CD4-positive, alpha-beta T cell (primary cell): ENCODE measurements at regions not wholly inside any gene's neighbourhood (a gene's known extent, or its start where the extent isn't known, plus 50 kb on each side); places are given as distances from the start of the nearest gene placed in this dataset.

ENCODE experiments used
- ATAC-seq: fragments of 200-7000 bp; cut with Tn5 transposase; one replicate; pipeline ENCODE4 v1.10.0; 2022; ENCODE audit warnings: mild to moderate bottlenecking; ENCODE audit not compliant: poor library complexity
- CTCF ChIA-PET: fragments of 350-600 bp; sonication (Branson Sonifier 250); formaldehyde crosslinking; loops from one replicate; lab custom pipeline; 2021; ENCODE audit warnings: antibody characterized with exemption, inconsistent platforms; lab: Charles Lee
- POLR2A ChIA-PET: fragments of 350-600 bp; sonication (Branson Sonifier 250); formaldehyde crosslinking; loops from one replicate; lab custom pipeline; 2021; ENCODE audit warnings: antibody characterized with exemption, inconsistent platforms; lab: Charles Lee
- DNase-seq, 14 experiments: peaks; one replicate each; pipeline ENCODE4 v3.0.0-alpha.2; 2013 to 2020; ENCODE audit warnings: mixed read lengths in 2 of 14
- H3K27ac ChIP-seq, 2 donors: one replicate each; pipeline versions ENCODE4 v1.5.1 to v1.7.0; 2013; ENCODE audit warnings: low read length in 2 of 2, low read depth in 1 of 2, mild to moderate bottlenecking in 1 of 2
- H3K27me3 ChIP-seq, 2 experiments: 1 replicate in 1 of 2; 2 replicates in 1 of 2; pipeline versions ENCODE4 v1.6.1 to v1.7.0; 2013; ENCODE audit warnings: low read length in 2 of 2, control low read depth in 1 of 2, mild to moderate bottlenecking in 1 of 2, moderate library complexity in 1 of 2; ENCODE audit not compliant: insufficient read depth in 2 of 2, control insufficient read depth in 1 of 2
- H3K36me3 ChIP-seq: one replicate; pipeline ENCODE4 v1.6.1; 2013; ENCODE audit warnings: low read length, control low read depth; ENCODE audit not compliant: insufficient read depth
- H3K4me1 ChIP-seq: one replicate; pipeline ENCODE4 v1.6.1; 2013; ENCODE audit warnings: low read length, control low read depth; ENCODE audit not compliant: insufficient read depth
- H3K4me3 ChIP-seq: one replicate; pipeline ENCODE4 v1.5.1; 2013; ENCODE audit warnings: mild to moderate bottlenecking, low read length, moderate library complexity
- H3K9me3 ChIP-seq, 2 experiments: 1 replicate in 1 of 2; 2 replicates in 1 of 2; pipeline versions ENCODE4 v1.6.1 to v1.7.0; 2013; ENCODE audit warnings: low read length in 2 of 2, mild to moderate bottlenecking in 2 of 2, control low read depth in 1 of 2, moderate library complexity in 1 of 2; ENCODE audit not compliant: control insufficient read depth in 1 of 2, insufficient read depth in 1 of 2
- H3K27ac Mint-ChIP-seq: one replicate; pipeline ENCODE4 v1.8.0; 2020; ENCODE audit warnings: mixed read lengths
- H3K27me3 Mint-ChIP-seq: one replicate; pipeline ENCODE4 v1.8.0; 2021; ENCODE audit warnings: mixed read lengths
- H3K36me3 Mint-ChIP-seq: one replicate; pipeline ENCODE4 v1.8.0; 2021; ENCODE audit warnings: low read depth, mixed read lengths
- H3K4me1 Mint-ChIP-seq: one replicate; pipeline ENCODE4 v1.8.0; 2021; ENCODE audit warnings: low read depth, mixed read lengths
- H3K4me3 Mint-ChIP-seq: one replicate; pipeline ENCODE4 v1.8.0; 2020; ENCODE audit warnings: mild to moderate bottlenecking, mixed read lengths
- H3K9me3 Mint-ChIP-seq: one replicate; pipeline ENCODE4 v1.8.0; 2020; ENCODE audit warnings: mixed read lengths
- CTCF ChIP-seq: fragments of 200-600 bp; IDR thresholded peaks from one replicate; pipeline ENCODE4 v1.8.0; 2022; ENCODE audit warnings: antibody characterized with exemption, mild to moderate bottlenecking
- intact Hi-C, 2 experiments: fragments of 100-400 bp; cut with DNase I in 1 of 2; cut with micrococcal nuclease in 1 of 2; formaldehyde crosslinking; loops; one replicate each; pipeline versions ENCODE4 v1.15.1 to v1.9.0; 2023 to 2025; cut with DNase I, micrococcal nuclease

- H3K4me1 ChIP-seq, result no peaks in the 10 kb centered on the region
- Mint-ChIP-seq H3K9me3 (no peaks in the 10 kb centered on the region), H3K4me1 (no peaks in the 10 kb centered on the region), H3K36me3 (no peaks in the 10 kb centered on the region), H3K27me3 (peaks cover 22% of the 10 kb centered on the region), H3K4me3 (no peak overlapping the region), H3K27ac (no peak overlapping the region)
- H3K4me3 ChIP-seq, result no peak overlapping the region
- ATAC-seq (no peak), DNase-seq (no peak)
- H3K9me3 ChIP-seq, result peaks cover 0 to 3% of the 10 kb centered on the region in 2 experiments
- intact Hi-C loops, result no loop called here
- ChIA-PET POLR2A (no interaction called here), CTCF (no interaction called here)
- no peaks in the 10 kb centered on the region for H3K27me3 ChIP-seq
- no peaks in the 10 kb centered on the region for H3K36me3 ChIP-seq
- no peak for TF ChIP-seq CTCF
- H3K27ac ChIP-seq, result no peak overlapping the region
These were observed 508.9 kb upstream of the SULF2 start for GRCh38 chr20:48294196-48294595.

- Histone ChIP-seq H3K27me3 (no peaks in the 10 kb centered on the region), H3K4me3 (no peak overlapping the region), H3K27ac (no peak overlapping the region), H3K9me3 (peaks cover 0 to 3% of the 10 kb centered on the region in 2 experiments), H3K36me3 (no peaks in the 10 kb centered on the region), H3K4me1 (no peaks in the 10 kb centered on the region)
- ChIA-PET CTCF (no interaction called here), POLR2A (no interaction called here)
- no peaks in the 10 kb centered on the region for H3K9me3 Mint-ChIP-seq
- DNase-seq (no peak), ATAC-seq (no peak)
- TF ChIP-seq CTCF, result no peak
- H3K27me3 Mint-ChIP-seq, result peaks cover 17% of the 10 kb centered on the region
- H3K4me3 Mint-ChIP-seq, result no peak overlapping the region
- H3K27ac Mint-ChIP-seq, result no peak overlapping the region
- intact Hi-C loops, result no loop called here
- H3K4me1 Mint-ChIP-seq, result no peaks in the 10 kb centered on the region
- H3K36me3 Mint-ChIP-seq, result no peaks in the 10 kb centered on the region
These were observed 508.4 kb upstream of the SULF2 start for GRCh38 chr20:48293671-48294070.

GRCh38 chr20:48292806-48293205, 507.5 kb upstream of the SULF2 start:
- CTCF ChIA-PET, result no interaction called here
- no peak overlapping the region for H3K4me3 ChIP-seq
- H3K9me3 ChIP-seq, result no peaks in the 10 kb centered on the region
- no peaks in the 10 kb centered on the region for H3K27me3 ChIP-seq
- ATAC-seq, result no peak
- H3K27me3 Mint-ChIP-seq, result peaks cover 17% of the 10 kb centered on the region
- no peak overlapping the region for H3K4me3 Mint-ChIP-seq
- POLR2A ChIA-PET, result no interaction called here
- no peaks in the 10 kb centered on the region for H3K4me1 ChIP-seq
- H3K27ac ChIP-seq, result no peak overlapping the region
- DNase-seq, result no peak
- no peaks in the 10 kb centered on the region for H3K4me1 Mint-ChIP-seq
- no peak overlapping the region for H3K27ac Mint-ChIP-seq
- H3K36me3 ChIP-seq, result no peaks in the 10 kb centered on the region
- intact Hi-C loops, result no loop called here
- no peak for TF ChIP-seq CTCF
- H3K9me3 Mint-ChIP-seq, result no peaks in the 10 kb centered on the region
- no peaks in the 10 kb centered on the region for H3K36me3 Mint-ChIP-seq
